Endothelial cell of umbilical vein (primary cell): ENCODE measurements at regions not wholly inside any gene's neighbourhood (a gene's known extent, or its start where the extent isn't known, plus 50 kb on each side); places are given as distances from the start of the nearest gene placed in this dataset.

Experiments
- EZH2 ChIP-seq: IDR thresholded peaks from 2 replicates; pipeline ENCODE4 v1.6.1; 2012; ENCODE audit warnings: borderline replicate concordance, low read depth, mild to moderate bottlenecking, moderate library complexity, low read length, inconsistent platforms; ENCODE audit not compliant: severe bottlenecking
- GATA2 ChIP-seq: IDR thresholded peaks from 2 replicates; pipeline ENCODE4 v1.7.0; 2011; ENCODE audit warnings: low read depth, mild to moderate bottlenecking, moderate library complexity, mixed read lengths, low read length; ENCODE audit not compliant: insufficient read length, insufficient read depth
- JUN ChIP-seq: IDR thresholded peaks from 2 replicates; pipeline ENCODE4 v1.6.1; 2011; ENCODE audit warnings: borderline replicate concordance, low read depth; ENCODE audit not compliant: insufficient read length, insufficient read depth
- MYC ChIP-seq: IDR thresholded peaks from one replicate; pipeline ENCODE4 v1.6.1; 2011; ENCODE audit warnings: mild to moderate bottlenecking, low read depth, low read length
- POLR2A ChIP-seq: IDR thresholded peaks from 2 replicates; pipeline ENCODE4 v1.6.1; 2012; ENCODE audit warnings: low read depth, mild to moderate bottlenecking, control low read depth, low read length
- POLR2AphosphoS5 ChIP-seq: IDR thresholded peaks from 2 replicates; pipeline ENCODE4 v1.6.1; 2012; ENCODE audit warnings: low read depth, mild to moderate bottlenecking, control low read depth, low read length, moderate library complexity; ENCODE audit not compliant: insufficient read depth
- TF ChIP-seq, protein P1 (sequence below), 2 donors: IDR thresholded peaks; 1 replicate in 1 of 2; 2 replicates in 1 of 2; pipeline ENCODE4 v1.5.1; 2011; ENCODE audit warnings: low read length in 2 of 2, mild to moderate bottlenecking in 2 of 2, moderate library complexity in 2 of 2, control low read depth in 1 of 2, inconsistent platforms in 1 of 2, low read depth in 1 of 2; ENCODE audit not compliant: insufficient read depth in 1 of 2; ENCODE audit errors: extremely low read depth in 1 of 2
- TF ChIP-seq, protein P2 (sequence below): IDR thresholded peaks from 2 replicates; pipeline ENCODE4 v1.6.1; 2011; ENCODE audit not compliant: insufficient read depth, insufficient read length

DNA sequence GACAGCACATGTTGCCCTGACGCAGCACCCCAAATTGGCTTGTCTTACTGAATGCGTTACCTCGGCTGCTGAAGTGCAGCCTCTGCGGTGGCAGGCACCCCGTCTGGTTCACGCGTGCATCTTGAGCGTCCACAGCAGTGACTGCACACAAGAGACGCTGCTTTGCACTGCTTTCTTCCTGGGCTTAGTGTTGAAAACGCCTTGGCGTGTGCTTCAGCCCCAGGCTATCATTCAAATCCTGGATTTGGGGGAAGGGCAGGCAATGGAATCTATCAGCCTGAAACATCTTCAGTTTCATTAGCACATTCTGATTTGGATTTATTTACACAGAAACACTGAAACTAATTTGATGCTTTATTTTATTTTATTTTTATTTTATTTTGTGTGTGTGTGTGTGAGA, 342.7 kb downstream of the SMOC2 start:
- TF ChIP-seq, protein P1, sequence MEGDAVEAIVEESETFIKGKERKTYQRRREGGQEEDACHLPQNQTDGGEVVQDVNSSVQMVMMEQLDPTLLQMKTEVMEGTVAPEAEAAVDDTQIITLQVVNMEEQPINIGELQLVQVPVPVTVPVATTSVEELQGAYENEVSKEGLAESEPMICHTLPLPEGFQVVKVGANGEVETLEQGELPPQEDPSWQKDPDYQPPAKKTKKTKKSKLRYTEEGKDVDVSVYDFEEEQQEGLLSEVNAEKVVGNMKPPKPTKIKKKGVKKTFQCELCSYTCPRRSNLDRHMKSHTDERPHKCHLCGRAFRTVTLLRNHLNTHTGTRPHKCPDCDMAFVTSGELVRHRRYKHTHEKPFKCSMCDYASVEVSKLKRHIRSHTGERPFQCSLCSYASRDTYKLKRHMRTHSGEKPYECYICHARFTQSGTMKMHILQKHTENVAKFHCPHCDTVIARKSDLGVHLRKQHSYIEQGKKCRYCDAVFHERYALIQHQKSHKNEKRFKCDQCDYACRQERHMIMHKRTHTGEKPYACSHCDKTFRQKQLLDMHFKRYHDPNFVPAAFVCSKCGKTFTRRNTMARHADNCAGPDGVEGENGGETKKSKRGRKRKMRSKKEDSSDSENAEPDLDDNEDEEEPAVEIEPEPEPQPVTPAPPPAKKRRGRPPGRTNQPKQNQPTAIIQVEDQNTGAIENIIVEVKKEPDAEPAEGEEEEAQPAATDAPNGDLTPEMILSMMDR (IDR thresholded peaks at IDR 0.05; ENCODE audit: extremely low read depth in 1 of 2, insufficient read depth in 1 of 2, low read depth in 1 of 2, low read length in 2 of 2): no peak
- TF ChIP-seq POLR2A: no peak
- TF ChIP-seq, protein P2, sequence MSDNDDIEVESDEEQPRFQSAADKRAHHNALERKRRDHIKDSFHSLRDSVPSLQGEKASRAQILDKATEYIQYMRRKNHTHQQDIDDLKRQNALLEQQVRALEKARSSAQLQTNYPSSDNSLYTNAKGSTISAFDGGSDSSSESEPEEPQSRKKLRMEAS: no peak
- TF ChIP-seq EZH2: no peak
- no peak for TF ChIP-seq POLR2AphosphoS5
- TF ChIP-seq JUN: no peak
- no peak for TF ChIP-seq GATA2
- no peak for TF ChIP-seq MYC
